DND-41 (cell line): ENCODE measurements at regions not wholly inside any gene's neighbourhood (a gene's known extent, or its start where the extent isn't known, plus 50 kb on each side); places are given as distances from the start of the nearest gene placed in this dataset.

ENCODE experiments used
- EZH2 ChIP-seq: IDR thresholded peaks from 3 replicates; pipeline ENCODE4 v1.6.1; 2012; ENCODE audit warnings: borderline replicate concordance, low read depth, mild to moderate bottlenecking, moderate library complexity, low read length, inconsistent platforms; ENCODE audit not compliant: severe bottlenecking
- TF ChIP-seq, protein P1 (sequence below): IDR thresholded peaks from 2 replicates; pipeline ENCODE4 v1.5.1; 2012; ENCODE audit warnings: borderline replicate concordance, low read length, moderate library complexity, mild to moderate bottlenecking; ENCODE audit not compliant: poor library complexity, severe bottlenecking; ENCODE audit errors: extremely low read depth

DNA sequence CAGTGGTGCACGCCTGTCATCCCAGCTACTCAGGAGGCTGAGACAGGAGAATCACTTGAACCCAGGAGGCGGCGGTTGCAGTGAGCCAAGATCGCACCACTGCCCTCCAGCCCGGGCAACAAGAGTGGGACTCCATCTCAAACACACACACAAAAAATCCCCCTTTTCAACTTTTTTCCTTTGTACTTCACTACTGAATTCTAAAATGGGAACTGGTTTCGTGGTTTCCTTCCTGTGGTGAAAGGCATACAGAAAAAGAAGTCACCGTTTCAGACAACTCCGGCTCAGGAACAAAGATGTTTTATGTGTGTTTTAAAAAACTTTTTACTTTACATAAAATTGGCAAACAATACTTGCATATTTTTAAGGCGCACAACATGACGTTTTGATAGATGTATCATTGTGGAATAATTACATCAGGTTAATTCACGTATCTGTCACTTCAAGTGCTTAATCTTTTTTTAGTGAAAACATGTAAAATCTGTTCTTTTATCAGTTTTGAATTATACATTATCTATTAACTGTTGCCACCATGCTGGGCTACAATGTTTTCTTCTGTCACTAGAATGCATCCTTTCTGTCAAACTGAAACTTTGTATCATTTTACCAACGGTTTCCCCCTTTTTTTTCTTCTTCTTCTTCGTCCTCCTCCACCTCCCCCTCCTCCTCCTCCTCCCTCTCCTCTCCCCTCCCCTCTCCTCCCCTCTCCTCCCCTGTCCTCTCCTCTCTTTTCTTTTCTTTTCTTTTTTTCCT, 186.0 kb downstream of the CRLF2 start:
- TF ChIP-seq, protein P1, sequence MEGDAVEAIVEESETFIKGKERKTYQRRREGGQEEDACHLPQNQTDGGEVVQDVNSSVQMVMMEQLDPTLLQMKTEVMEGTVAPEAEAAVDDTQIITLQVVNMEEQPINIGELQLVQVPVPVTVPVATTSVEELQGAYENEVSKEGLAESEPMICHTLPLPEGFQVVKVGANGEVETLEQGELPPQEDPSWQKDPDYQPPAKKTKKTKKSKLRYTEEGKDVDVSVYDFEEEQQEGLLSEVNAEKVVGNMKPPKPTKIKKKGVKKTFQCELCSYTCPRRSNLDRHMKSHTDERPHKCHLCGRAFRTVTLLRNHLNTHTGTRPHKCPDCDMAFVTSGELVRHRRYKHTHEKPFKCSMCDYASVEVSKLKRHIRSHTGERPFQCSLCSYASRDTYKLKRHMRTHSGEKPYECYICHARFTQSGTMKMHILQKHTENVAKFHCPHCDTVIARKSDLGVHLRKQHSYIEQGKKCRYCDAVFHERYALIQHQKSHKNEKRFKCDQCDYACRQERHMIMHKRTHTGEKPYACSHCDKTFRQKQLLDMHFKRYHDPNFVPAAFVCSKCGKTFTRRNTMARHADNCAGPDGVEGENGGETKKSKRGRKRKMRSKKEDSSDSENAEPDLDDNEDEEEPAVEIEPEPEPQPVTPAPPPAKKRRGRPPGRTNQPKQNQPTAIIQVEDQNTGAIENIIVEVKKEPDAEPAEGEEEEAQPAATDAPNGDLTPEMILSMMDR = no peak
- no peak for TF ChIP-seq EZH2
